GM21515 (cell line): ENCODE measurements at regions not wholly inside any gene's neighbourhood (a gene's known extent, or its start where the extent isn't known, plus 50 kb on each side); places are given as distances from the start of the nearest gene placed in this dataset.

Source experiments
- ATAC-seq: cut with Tn5 transposase; IDR thresholded peaks from one replicate; pipeline ENCODE4 v1.9.1; 2021; ENCODE audit not compliant: unreplicated experiment

GRCh38 chr11:104451197-104451893 lies 287.4 kb upstream of the PDGFD start:
- no peak for ATAC-seq

GRCh38 chr11:104443387-104443786 lies 279.4 kb upstream of the PDGFD start:
- ATAC-seq = no peak

GRCh38 chr11:104442321-104442720 lies 278.4 kb upstream of the PDGFD start:
- ATAC-seq = no peak

GRCh38 chr11:104435494-104435893 lies 271.5 kb upstream of the PDGFD start:
- ATAC-seq = no peak

GRCh38 chr11:104433751-104434150 lies 269.8 kb upstream of the PDGFD start:
- no peak for ATAC-seq

GRCh38 chr11:104432981-104433380 lies 269.0 kb upstream of the PDGFD start:
- no peak for ATAC-seq

- no peak for ATAC-seq
Observed at GRCh38 chr11:104432526-104432925, 268.6 kb upstream of the PDGFD start.

- no peak for ATAC-seq
Observed at GRCh38 chr11:104422324-104422944, 258.5 kb upstream of the PDGFD start.

- ATAC-seq = no peak
Observed at GRCh38 chr11:104410336-104410735, 246.4 kb upstream of the PDGFD start.

GRCh38 chr11:104408630-104409029 lies 244.7 kb upstream of the PDGFD start:
- ATAC-seq = no peak

GRCh38 chr11:104405277-104405676 lies 241.3 kb upstream of the PDGFD start:
- ATAC-seq = no peak

GRCh38 chr11:104404231-104405175 lies 240.6 kb upstream of the PDGFD start:
- ATAC-seq = no peak

GRCh38 chr11:104402812-104403521 lies 239.0 kb upstream of the PDGFD start:
- no peak for ATAC-seq

GRCh38 chr11:104394508-104394907 lies 230.6 kb upstream of the PDGFD start:
- ATAC-seq = no peak

GRCh38 chr11:104390651-104391050 lies 226.7 kb upstream of the PDGFD start:
- ATAC-seq = no peak

GRCh38 chr11:104385884-104386283 lies 221.9 kb upstream of the PDGFD start:
- ATAC-seq = no peak

GRCh38 chr11:104380358-104380757 lies 216.4 kb upstream of the PDGFD start:
- no peak for ATAC-seq

- ATAC-seq = no peak
Observed at GRCh38 chr11:104372111-104372510, 208.2 kb upstream of the PDGFD start.

- no peak for ATAC-seq
Observed at GRCh38 chr11:104370478-104370877, 206.5 kb upstream of the PDGFD start.

- ATAC-seq = no peak
Observed at GRCh38 chr11:104369761-104370160, 205.8 kb upstream of the PDGFD start.

GRCh38 chr11:104366321-104366734 lies 202.4 kb upstream of the PDGFD start:
- ATAC-seq = no peak
